COLO829 (cell line): ENCODE measurements at regions not wholly inside any gene's neighbourhood (a gene's known extent, or its start where the extent isn't known, plus 50 kb on each side); places are given as distances from the start of the nearest gene placed in this dataset.
"Not testable (repeated sequence)": the region's sequence is repeated elsewhere in the genome, so short reads cannot be mapped to it uniquely, and the experiment has no call there.

Experiments used
- DNase-seq: peaks from one replicate; pipeline ENCODE4 v3.0.0; 2012; ENCODE audit warnings: low spot score

DNA sequence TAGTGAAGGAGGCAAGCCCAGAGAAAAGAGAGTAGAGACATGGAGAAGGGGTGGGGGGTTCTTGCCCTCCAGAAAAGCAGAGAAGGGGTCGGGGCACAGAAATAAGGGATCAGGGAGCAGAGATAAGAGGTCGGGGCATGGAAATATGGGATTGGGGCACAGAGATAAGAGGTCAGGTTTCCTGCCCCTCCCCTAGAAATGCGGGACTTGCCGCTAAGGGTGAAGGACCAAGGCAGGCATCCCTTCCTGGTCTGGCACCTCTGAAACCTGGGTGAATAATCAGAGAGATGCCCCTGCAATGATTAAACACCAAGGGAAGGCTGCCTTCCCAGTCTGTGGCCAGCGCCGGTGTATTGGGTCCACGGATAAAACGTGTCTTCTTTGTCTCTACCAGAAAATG is 584.5 kb upstream of the MDGA2 start:
- DNase-seq, result not testable (repeated sequence)

DNA sequence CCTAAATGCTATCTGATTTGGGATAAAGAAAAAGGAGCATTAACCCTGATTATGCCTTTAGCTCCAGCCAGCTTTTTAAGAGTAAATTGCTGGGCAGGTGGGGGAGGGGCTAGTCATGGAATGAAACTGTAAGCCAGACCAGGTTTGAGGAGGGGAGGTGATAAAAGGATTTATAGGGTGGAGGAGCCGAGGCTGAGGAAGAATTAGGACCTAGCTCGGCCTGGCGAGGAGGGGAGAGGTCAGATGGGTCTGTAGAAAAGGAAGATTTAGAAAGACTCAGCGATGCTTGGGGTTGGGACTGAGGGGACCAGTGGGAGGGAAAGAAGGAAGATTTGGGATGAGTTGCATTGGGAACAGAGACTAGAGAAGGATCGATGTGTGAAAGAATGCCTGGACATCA is 583.8 kb upstream of the MDGA2 start:
- DNase-seq, result not testable (repeated sequence)

DNA sequence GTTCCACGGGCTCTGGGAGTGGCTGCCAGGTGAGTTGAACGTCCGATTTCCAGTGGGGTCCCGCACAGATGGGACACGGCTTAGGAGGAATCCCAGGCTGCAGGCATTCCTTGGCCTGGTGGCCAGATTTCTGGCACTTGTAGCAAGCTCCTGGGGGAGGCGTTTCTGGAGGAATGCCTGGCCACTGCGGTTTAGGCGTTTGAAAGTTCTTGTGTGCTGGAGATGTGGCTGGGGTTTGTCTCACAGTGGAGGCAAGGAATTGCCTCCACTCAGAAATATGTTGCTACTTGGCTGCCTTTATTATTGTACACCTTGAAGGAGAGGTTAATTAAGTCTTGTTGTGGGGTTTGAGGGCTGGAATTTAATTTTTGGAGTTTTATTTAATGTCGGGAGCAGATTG is 583.3 kb upstream of the MDGA2 start:
- not testable (repeated sequence) for DNase-seq

DNA sequence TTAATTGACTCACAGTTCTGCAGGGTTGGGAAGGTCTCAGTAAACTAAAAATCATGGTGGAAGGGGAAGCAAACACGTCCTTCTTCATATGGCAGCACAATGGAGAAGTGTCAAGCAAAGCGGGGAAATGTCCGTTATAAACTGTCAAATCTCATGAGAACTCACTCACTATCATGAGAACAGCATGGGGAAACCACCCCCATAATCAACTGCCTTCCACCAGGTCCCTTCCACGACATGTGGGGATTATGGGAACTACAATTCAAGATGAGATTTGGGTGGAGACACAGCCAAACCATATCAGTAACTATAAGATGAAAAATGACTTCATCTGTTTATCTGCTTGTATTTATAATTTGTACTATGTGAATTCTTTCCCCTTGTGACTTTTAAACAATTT is 577.6 kb upstream of the MDGA2 start:
- no peak for DNase-seq

DNA sequence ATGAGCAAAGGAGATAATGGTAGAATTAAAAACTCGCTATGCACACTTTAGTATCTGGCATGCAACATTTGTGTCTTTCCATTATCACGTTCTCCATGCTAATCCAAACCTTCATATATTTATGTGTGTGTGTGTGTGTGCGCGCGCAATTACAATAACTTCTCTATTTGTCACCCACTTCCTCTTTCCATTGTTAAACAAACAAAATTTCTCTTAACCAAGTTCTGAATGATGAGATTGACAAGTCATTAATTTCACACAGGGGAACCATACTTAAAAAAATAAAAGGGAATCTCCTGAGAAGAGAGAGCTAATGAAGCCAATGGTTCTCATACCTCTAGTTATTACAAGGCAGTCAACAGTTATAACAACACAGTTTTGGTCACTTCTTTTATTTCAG is 575.9 kb upstream of the MDGA2 start:
- no peak for DNase-seq

DNA sequence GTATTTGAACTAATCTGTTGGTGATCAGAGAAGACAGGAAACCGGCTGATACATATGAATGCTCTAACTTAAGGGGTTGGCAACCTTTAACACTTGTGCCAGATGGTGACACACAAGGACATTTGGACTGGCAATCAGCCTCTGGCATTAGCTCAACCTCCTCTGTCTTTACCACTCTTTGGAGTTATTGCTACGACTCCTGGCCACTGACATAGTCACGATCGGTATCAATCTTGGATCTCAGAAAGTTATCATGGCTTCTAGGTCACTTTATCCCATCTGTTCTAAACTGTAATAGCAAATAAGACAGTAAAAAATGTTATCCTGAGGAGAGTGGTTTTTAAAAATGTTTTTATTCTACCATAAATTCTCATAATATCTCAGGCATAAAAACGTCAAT is 575.2 kb upstream of the MDGA2 start:
- no peak for DNase-seq

DNA sequence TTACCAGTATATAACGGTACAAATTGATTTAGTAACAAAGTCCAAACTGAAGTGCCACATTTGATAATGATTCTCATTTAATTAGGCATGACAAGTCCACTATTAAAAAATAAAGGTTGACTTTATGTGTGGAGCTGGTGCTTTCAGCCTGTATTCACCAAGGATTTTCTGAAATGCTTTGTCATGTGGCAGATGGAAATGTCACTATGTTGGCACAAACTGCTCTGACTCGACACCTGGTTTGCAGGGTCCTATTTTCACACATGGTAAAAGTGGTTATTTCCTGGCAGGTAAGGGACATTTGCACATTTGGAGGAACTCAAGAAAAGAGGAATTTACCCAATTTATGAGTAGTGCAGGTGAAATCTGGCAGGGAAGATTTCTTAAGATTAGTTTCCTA is 572.6 kb upstream of the MDGA2 start:
- no peak for DNase-seq

DNA sequence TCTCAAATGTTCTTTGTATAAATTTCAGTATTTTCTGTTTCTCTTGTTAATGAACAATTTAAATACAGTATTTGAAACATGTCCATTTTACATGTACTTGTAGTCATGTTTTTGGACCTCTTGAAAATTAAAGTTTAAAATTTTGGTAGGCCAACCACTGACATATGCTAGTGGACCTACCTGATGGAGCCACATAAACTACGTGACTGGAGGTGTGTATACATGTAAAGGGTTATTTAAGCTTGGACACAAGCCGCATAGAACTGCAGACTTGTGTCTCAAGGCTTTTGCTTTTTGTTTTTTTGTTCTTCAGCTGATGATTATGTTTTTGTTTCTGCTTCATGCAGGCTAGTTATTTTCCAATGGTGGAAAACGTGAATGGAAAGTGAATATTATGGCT is 568.5 kb upstream of the MDGA2 start:
- no peak for DNase-seq

DNA sequence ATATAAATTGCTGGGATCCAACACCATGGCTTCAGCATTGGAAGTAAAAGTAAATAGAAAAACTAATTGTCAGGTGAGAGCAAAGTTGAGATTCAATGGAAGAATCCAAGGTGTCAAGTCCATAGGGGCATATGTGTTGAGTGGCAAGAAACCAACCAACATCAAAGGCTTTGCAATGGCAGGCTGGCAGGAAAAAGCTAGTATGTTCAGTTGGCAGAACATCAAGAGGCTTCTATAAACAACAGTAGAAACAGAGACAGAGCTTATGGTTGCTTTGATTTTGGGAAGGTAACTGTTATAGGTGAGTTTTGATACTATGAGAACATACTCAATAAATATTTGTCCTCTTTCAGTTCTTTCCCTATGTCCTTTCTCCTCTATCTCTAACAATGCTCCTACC is 553.7 kb upstream of the MDGA2 start:
- no peak for DNase-seq

DNA sequence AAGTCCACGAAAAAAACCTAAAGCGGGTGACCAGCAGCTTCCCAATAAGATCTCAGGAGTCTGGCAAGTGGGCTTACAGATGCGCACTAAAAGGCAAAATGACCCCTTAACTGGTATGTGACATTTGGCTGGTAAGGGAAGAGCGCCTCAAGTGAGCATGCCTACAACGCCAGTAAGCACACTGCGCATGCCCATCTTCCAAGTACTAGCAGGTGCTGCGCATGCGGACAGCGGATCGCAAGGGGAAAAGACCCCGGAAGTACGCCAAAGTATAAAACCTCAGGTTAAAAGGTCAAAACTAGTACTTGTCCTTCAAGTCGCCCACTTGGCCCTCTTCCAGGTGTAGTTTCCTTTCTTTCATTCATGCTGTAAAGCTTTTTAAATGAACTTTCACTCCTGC is 518.5 kb upstream of the MDGA2 start:
- no peak for DNase-seq

DNA sequence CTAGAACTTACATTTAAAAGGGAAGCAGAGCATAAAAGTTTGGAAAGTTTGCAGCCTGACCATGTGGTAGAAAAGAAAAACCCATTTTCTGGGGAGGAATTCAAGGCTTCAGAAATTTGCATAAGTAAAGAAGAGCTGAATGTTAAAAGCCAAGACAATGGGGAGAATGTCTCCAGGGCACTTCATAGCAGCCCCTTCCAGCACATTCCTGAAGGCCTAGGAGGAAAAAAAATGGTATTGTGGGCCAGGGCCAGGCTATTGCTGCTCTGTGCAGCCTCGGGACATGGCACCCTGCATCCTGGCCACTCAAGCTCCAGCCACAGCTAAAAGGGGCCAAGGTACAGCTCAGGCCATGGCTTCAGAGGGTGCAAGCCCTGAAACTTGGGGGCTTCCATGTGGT is 474.2 kb upstream of the MDGA2 start:
- DNase-seq, result not testable (repeated sequence)

DNA sequence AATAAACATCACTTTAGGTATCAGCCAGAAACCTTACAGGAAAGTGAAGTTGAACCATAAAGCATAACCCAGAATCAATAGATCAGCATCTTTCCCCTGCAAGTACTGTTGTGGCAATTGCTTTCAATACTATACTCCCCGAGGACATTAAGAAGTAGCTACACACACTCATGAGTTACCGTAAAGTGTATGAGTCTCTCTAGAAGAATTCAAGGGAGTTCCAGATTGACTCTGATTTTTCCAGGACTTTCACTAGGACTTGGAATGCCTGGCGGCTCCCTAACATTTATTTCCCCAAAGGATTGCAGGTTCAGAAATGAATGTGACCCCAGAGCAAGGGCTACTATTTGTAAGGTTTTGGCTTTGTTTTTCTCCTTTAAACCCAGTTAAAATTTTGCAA is 465.4 kb upstream of the MDGA2 start:
- DNase-seq, result no peak

DNA sequence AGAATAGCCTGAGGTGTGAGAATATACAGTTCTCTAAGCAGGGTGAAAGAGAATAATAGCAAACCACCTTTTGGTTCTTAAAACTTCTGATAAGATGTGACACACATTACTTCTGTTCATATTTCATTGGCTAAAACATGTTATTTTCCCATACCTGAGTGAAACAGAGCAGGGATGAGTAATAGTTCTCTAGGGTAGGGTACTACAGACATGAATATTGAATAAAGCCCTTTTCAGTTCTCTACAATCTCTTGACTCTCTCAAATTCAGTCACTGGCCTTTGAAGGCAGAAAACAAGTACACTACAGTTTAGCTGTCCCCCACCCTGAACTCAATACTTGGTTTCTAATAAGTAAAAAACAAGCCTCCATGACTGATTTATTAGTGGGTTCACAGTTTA is 454.1 kb upstream of the MDGA2 start:
- DNase-seq, result no peak

DNA sequence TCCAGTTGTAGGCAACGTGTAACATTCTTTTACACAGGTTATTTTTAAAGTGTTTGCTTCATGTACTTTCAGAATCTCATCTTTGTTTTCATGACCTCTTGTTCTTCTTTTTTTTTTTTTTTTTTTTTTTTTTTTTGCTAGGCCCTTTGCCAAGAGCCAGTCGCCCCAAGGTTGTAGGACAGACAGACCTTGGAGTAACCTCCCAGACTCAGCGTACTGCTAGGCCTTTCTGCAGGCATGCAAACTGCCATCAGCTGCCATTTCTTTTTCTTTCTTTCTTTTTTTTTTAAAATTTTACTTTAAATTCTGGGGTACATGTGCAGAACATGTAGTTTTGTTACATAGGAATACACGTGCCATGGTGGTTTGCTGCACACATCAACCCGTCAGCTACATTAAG is 452.3 kb upstream of the MDGA2 start:
- no peak for DNase-seq

DNA sequence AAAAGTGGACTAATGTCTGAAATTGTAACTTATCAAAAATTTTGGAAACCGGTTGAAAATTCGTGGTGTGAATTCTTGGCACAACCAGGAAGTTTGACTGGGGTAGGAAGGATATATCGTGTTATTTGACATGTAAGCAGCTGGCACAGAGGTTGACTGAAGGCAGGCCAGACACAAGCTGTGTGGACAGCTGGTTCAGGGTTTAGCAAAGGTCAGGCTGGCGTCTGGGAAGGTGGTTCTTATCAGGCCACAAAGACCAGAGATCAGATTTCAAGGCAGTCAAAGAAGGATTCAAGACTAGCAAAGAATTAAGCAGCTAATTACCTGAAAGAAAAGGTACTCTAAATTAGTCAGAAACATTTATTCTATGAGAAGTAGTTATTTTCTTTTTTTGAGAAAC is 450.2 kb upstream of the MDGA2 start:
- no peak for DNase-seq

DNA sequence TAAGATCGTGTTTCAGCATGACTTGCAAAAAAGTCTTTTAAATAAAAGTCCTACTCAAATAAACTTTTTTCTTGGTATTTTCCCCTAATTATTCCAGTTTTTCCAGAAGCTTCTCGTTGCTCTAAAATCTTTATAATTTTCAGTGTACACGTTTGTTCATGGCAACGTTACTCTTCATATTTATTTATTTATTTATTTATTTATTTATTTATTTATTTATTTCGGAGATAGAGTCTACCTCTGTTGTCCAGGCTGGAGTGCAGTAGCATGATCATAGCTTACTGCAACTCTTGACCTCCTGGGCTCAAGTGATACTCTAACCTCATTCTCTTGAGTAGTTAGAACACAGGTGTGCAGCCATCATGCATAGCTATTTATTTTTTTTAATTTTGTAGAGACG is 438.3 kb upstream of the MDGA2 start:
- no peak for DNase-seq

DNA sequence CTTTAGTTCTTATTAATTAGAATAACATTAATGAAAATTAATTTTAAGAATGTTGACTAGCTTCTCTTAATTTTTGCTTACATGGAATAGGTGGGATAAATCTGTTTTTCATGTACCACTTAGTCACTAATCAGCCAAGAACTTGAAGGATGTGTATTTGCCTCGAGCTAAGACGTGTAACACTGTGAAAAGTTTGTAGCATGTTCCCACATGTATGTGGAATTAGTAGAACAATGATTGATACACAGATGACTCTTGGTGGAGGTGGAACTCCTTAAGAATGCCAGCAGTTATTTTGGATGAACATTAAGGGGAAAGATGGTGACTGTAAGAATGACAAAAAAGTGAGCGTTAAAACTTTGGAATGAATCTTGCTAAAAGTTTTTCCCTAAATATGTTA is 435.7 kb upstream of the MDGA2 start:
- no peak for DNase-seq

DNA sequence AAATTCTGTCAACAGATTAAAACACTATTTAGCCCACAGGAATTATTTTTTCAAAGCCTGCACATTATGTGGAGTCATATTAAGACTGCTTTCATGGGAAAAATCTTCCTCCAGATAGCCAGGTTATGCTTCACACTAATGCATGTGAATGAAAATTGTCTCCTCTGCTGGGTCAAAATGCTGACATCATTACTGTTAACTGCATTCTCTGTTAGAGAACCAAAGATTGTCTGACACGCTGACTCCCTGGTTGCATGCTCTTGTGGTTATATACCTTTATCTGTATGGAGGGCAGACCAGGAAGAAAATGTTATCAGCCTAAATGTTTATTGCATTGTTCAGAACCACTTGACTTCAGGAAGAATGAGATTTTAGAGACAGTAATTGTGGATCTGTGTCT is 432.2 kb upstream of the MDGA2 start:
- no peak for DNase-seq

DNA sequence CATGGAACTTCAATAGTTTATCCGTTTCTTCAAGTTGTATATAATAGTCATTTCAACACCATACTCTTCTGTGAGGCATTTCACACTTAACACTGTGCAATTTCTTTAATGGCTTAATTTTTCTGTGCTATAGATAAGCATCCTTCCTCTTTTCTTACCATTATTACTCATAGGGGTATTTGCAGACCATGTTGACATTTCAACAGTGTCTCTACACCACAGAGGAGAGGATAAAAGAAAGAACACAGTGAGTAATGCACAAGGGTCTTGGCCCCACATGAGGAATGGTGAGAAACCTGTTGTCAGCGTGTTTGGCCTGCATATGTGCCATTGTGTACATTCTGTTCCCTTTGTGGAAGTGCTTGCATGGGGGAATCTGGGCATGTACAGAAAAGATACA is 421.5 kb upstream of the MDGA2 start:
- no peak for DNase-seq

DNA sequence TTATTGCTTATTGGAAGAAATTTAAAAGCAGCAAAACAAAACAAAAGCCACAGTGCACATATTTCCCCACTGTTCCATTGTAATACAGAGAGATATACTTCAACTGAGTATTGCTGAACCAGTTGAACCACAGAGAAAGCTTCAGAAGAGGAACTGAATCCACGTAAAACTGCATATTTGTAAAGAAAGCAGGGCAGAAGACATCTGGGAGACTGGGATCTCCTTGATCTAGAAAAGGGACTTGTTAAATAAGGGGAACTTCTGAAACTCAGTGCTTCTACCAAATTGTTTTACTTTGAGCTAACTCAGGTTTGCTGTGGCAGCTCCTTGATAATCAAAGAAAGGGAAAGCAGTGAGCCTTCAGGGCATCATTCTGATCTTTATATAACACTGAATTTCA is 411.1 kb upstream of the MDGA2 start:
- DNase-seq, result no peak

DNA sequence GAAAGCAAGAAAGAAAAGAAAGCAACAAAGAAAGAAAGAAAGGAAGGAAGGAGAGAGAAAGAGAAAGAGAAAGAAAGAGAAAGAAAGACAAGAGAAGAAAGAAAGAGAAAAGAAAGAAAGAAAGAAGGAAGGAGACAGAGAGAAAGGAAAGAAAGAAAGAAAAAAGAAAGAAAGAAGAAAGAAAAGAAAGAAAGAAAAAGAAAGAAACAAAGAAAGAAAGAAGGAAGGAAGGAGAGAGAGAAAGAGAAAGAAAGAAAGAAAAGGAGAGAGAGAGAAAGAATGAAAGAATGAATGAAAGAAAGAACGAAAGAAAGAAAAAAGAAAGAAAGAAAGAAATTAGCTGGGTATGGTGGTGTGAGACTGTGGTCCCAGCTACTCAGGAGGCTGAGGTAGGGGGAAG is 400.1 kb upstream of the MDGA2 start:
- DNase-seq, result no peak

DNA sequence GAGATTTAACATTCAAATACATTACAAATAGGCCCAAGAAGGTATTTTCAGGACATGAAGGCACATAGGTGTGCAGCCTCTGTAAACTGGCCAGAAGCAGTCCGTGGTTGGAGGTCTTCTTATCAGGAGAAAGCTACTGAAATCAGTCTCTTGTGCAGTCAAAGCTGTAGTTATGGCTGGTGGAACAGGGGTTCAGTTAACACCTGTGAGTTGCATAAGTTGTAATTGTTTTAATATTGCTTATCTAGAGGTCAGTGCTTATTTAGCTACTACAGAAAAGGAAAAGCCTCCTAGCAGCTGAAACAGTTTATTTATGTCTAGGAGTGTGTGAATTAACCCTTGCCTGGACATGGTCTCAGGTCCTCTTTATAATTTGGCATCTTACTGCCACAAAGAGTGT is 377.6 kb upstream of the MDGA2 start:
- no peak for DNase-seq

DNA sequence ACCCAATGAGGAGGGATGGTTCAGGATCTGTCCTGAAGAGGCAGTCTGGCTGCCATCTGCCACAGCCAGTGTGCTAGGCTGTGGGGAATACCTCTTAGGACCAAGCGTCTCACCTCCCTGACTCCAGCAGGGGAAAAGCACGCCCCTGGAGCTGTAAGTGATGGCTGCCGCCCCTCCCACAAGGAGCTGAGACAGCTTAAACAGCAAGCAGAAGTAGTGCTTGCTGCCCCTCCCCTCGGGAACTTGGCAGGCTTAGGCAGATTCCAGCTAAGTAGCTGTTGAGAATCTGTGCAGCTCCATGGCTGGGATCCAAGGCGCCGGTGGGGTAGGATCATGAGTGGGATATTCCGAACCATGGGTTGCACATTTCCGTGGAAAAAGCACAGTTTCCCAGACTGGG is 360.4 kb upstream of the MDGA2 start:
- no peak for DNase-seq

DNA sequence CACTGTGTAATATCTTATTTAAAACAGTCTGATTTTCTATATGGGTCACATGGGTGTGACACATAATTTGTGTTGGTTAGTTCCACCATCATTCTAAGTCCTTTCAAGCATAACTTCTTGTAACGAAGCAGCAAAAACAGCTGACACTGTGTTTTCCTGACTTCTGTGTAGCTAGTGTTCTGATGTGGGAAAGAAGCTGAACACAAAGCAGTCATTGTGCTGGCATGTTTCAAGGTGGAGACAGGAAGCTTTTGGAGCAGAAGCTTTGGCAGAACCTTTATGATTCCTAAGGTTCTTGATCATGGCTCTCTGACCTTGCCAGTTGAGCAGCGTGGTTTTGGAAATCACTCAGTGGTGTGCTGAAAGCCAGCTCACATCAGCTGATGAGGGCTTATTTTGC is 351.7 kb upstream of the MDGA2 start:
- peak; percentile 59 for DNase-seq

DNA sequence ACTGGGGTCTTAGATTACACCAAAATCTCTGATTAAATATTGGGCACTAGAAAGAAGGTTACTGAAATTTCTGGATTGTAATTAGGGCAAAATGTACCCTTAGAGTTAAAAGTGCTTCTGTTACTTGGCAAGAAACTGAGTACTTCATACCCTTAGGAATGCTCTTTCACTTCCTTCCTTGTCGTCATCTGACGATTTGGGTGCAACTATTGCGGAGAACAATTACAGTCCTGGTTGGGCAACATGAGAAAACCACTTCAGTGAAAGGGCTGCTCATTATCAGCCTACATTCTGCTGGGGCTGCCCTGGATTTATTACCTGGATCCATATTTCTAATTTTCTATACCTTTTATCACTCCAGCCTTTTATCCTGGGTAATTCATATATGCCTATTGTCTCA is 348.5 kb upstream of the MDGA2 start:
- DNase-seq, result no peak
